ELF-1 (cell line): ENCODE measurements at regions not wholly inside any gene's neighbourhood (a gene's known extent, or its start where the extent isn't known, plus 50 kb on each side); places are given as distances from the start of the nearest gene placed in this dataset.
A peak's percentile ranks its signal among the peaks of the same experiment; 100 is the strongest.

ENCODE experiments used
- DNase-seq: peaks from one replicate; pipeline ENCODE4 v3.0.0-alpha.2; 2016; ENCODE audit warnings: low read depth, low spot score

GRCh38 chr15:98417346-98417745, 231.0 kb upstream of the IGF1R start:
- no peak for DNase-seq

GRCh38 chr15:98418122-98418521, 230.2 kb upstream of the IGF1R start:
- DNase-seq: no peak

GRCh38 chr15:98419173-98419780, 229.1 kb upstream of the IGF1R start:
- peak; percentile 50 for DNase-seq

- peak; percentile 18 for DNase-seq
Measured at GRCh38 chr15:98420837-98421236, 227.5 kb upstream of the IGF1R start.

- DNase-seq: peak; percentile 86
Measured at GRCh38 chr15:98421419-98422129, 226.8 kb upstream of the IGF1R start.

GRCh38 chr15:98422130-98422478, 226.2 kb upstream of the IGF1R start:
- peak; percentile 17 for DNase-seq

- DNase-seq: no peak
Measured at GRCh38 chr15:98425173-98425572, 223.2 kb upstream of the IGF1R start.

GRCh38 chr15:98427321-98427720, 221.0 kb upstream of the IGF1R start:
- no peak for DNase-seq

GRCh38 chr15:98428253-98428989, 219.9 kb upstream of the IGF1R start:
- DNase-seq: peak; percentile 92

- no peak for DNase-seq
Measured at GRCh38 chr15:98431171-98431570, 217.2 kb upstream of the IGF1R start.

- no peak for DNase-seq
Measured at GRCh38 chr15:98433346-98433745, 215.0 kb upstream of the IGF1R start.

- DNase-seq: no peak
Measured at GRCh38 chr15:98433856-98434255, 214.5 kb upstream of the IGF1R start.

- no peak for DNase-seq
Measured at GRCh38 chr15:98437752-98438151, 210.6 kb upstream of the IGF1R start.

- no peak for DNase-seq
Measured at GRCh38 chr15:98438326-98438725, 210.0 kb upstream of the IGF1R start.

GRCh38 chr15:98438907-98439306, 209.4 kb upstream of the IGF1R start:
- DNase-seq: no peak

GRCh38 chr15:98439523-98439942, 208.8 kb upstream of the IGF1R start:
- DNase-seq: no peak

- DNase-seq: no peak
Measured at GRCh38 chr15:98440917-98441316, 207.4 kb upstream of the IGF1R start.

GRCh38 chr15:98441599-98441998, 206.7 kb upstream of the IGF1R start:
- DNase-seq: no peak

GRCh38 chr15:98442379-98442833, 205.9 kb upstream of the IGF1R start:
- peak; percentile 79 for DNase-seq

GRCh38 chr15:98442901-98443300, 205.4 kb upstream of the IGF1R start:
- no peak for DNase-seq

- no peak for DNase-seq
Measured at GRCh38 chr15:98443526-98443925, 204.8 kb upstream of the IGF1R start.

- DNase-seq: peak; percentile 66
Measured at GRCh38 chr15:98444138-98444537, 204.2 kb upstream of the IGF1R start.

GRCh38 chr15:98445315-98445714, 203.0 kb upstream of the IGF1R start:
- DNase-seq: no peak
